HG03460 (cell line): ENCODE measurements at regions not wholly inside any gene's neighbourhood (a gene's known extent, or its start where the extent isn't known, plus 50 kb on each side); places are given as distances from the start of the nearest gene placed in this dataset.

Experiments
- ATAC-seq: cut with Tn5 transposase; IDR thresholded peaks from one replicate; pipeline ENCODE4 v1.9.1; 2021; ENCODE audit not compliant: unreplicated experiment

GRCh38 chr20:24339210-24339641 lies 130.2 kb upstream of the SYNDIG1 start:
- no peak for ATAC-seq

- no peak for ATAC-seq
Observed at GRCh38 chr20:24337551-24337950, 131.9 kb upstream of the SYNDIG1 start.

- no peak for ATAC-seq
Observed at GRCh38 chr20:24337069-24337468, 132.4 kb upstream of the SYNDIG1 start.

- no peak for ATAC-seq
Observed at GRCh38 chr20:24334830-24335229, 134.6 kb upstream of the SYNDIG1 start.

GRCh38 chr20:24332956-24333355 lies 136.5 kb upstream of the SYNDIG1 start:
- no peak for ATAC-seq

GRCh38 chr20:24331939-24332338 lies 137.5 kb upstream of the SYNDIG1 start:
- ATAC-seq = no peak

GRCh38 chr20:24328901-24329300 lies 140.5 kb upstream of the SYNDIG1 start:
- no peak for ATAC-seq

GRCh38 chr20:24321973-24322372 lies 147.5 kb upstream of the SYNDIG1 start:
- ATAC-seq = no peak

GRCh38 chr20:24318569-24319352 lies 150.7 kb upstream of the SYNDIG1 start:
- no peak for ATAC-seq

GRCh38 chr20:24317224-24317623 lies 152.2 kb upstream of the SYNDIG1 start:
- no peak for ATAC-seq

GRCh38 chr20:24316731-24317130 lies 152.7 kb upstream of the SYNDIG1 start:
- no peak for ATAC-seq

GRCh38 chr20:24314053-24314452 lies 155.4 kb upstream of the SYNDIG1 start:
- ATAC-seq = no peak

GRCh38 chr20:24309596-24309995 lies 159.8 kb upstream of the SYNDIG1 start:
- no peak for ATAC-seq

- no peak for ATAC-seq
Observed at GRCh38 chr20:24305371-24305770, 164.1 kb upstream of the SYNDIG1 start.

- no peak for ATAC-seq
Observed at GRCh38 chr20:24304291-24304690, 165.1 kb upstream of the SYNDIG1 start.

- ATAC-seq = no peak
Observed at GRCh38 chr20:24303393-24304170, 165.8 kb upstream of the SYNDIG1 start.

- ATAC-seq = no peak
Observed at GRCh38 chr20:24297993-24298392, 171.4 kb upstream of the SYNDIG1 start.

- no peak for ATAC-seq
Observed at GRCh38 chr20:24296477-24297261, 172.8 kb upstream of the SYNDIG1 start.

GRCh38 chr20:24291014-24291413 lies 178.4 kb upstream of the SYNDIG1 start:
- ATAC-seq = no peak

GRCh38 chr20:24289737-24290481 lies 179.5 kb upstream of the SYNDIG1 start:
- peak; percentile 52 for ATAC-seq

- ATAC-seq = no peak
Observed at GRCh38 chr20:24283186-24283585, 186.2 kb upstream of the SYNDIG1 start.
